HG03066 (cell line): ENCODE measurements at regions not wholly inside any gene's neighbourhood (a gene's known extent, or its start where the extent isn't known, plus 50 kb on each side); places are given as distances from the start of the nearest gene placed in this dataset.

Experiments
- ATAC-seq: cut with Tn5 transposase; IDR thresholded peaks from one replicate; pipeline ENCODE4 v1.9.1; 2021; ENCODE audit warnings: low read depth; ENCODE audit not compliant: unreplicated experiment

DNA sequence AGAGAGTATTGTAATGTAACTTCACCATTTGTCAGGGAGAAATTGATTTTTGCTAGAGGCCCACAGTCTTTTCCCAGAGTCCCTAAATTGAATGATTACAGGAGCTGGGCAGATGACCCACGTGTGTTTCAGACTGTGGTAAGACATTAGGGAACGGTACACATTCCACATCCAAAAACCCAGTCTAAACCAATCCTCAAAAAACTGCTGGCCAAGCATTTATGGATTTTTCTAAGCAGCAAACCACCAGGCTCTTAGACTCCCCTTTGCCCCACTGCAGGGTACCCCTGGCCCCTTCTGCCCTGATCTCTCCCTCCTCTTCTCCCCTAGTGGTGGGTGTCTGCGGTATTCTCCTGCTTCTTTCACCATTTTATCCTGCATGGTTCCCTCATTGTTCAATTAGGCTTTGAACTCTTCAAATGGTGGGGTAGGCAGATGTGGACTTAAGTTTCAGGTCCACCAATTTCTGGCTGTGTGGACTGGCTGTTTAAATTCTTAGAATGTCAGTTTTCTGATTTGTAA lies 135.5 kb upstream of the SORCS3 start:
- ATAC-seq, result no peak

DNA sequence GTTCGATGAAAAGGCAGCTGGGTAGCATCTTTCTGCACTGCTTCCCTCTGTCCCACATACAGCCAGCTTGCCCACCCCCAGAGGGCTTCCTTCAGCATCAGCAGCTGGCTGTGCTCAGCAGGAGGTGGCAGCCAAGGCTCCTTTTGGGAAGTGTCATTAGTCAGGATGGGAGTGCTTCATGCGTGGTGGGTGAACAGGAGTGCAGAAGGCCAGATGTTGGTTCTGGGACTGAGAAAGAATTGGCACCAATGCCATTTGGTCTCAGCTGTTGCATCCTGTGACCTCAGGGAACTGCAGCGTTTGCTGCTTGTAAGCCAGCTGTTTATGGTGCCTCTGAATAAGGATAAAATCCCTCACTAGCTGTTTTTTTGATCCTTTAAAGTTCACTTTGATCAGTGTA lies 131.1 kb upstream of the SORCS3 start:
- no peak for ATAC-seq

DNA sequence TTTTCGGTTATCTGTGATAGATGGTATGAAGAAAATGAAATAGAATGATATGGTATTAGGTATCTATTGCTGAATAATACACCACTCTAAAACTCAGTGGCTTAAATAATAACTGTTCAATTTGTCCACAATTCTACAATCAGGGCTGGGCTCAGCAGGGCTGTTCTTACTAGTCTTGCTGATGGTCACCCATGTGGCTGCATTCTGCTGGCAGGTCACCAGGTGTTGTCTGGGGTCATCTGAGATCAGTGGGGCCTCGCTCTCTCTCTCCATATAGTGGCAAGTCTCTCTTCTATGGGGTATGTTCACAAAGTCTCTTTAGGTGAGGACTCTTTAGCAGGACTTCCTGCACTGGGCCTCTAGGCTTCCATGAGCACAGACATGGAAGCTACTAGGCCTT lies 130.4 kb upstream of the SORCS3 start:
- no peak for ATAC-seq

DNA sequence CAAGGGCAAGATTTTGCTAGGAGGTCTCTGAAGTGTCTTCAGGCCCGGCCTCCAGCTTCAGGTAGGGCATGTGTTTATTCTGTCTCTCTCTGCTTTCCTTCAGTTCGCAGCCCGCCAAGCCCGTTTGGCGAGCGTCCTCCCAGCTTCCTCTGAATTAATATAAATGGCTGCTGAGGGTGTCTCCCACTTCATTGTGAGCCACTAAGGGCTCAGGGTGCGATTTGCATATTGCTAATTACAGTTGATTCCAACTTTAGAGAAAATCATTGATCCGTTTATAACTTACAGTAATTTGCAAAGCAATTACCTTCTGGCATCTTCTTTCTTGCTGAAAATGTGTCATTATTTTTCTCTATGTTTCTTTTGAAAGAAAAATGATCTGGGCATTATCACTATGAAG lies 128.3 kb upstream of the SORCS3 start:
- ATAC-seq, result no peak

DNA sequence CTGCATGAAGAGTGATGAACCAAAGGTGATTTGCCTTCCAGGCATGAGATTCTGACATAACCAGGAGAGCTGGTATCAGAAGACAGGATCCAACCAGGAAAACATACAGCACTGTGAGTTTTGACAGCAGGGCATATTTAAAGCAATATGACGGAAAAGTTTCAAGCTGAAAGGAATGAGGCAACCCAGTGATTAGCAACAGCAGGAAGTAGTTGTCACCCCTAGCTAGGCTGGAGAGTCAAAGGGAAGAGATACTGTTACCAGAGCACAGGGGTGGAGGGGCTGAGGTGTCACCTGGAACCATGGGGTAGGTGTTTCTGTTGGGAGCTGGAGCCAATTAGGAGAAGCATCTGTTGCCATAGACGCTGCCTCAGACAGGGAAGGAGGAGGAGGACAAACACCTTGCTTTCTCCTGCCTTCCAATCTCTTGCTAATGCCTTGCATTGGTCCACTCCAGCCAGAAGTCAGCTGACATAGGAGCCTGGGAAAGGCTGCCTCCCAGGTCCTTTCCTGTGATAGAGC lies 125.4 kb upstream of the SORCS3 start:
- no peak for ATAC-seq

DNA sequence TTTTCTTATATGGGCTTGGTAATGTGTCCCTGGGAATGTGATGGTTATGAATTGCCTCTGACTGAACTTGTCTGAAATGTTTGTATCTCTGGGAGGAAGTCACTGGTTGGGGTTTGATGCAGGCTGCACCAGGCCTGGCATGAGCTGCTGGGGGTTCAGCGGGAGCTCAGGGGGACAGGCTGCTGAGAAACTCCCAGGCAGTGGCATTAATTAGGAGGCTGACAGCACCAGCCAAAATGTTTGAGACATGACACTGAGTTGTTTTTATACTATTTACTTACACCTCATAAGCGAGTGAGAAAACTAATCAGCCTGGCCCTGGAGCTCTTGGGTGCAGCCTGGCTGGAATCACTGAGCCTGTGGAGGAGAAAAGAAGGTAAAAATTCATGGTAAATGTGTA lies 124.1 kb upstream of the SORCS3 start:
- no peak for ATAC-seq

DNA sequence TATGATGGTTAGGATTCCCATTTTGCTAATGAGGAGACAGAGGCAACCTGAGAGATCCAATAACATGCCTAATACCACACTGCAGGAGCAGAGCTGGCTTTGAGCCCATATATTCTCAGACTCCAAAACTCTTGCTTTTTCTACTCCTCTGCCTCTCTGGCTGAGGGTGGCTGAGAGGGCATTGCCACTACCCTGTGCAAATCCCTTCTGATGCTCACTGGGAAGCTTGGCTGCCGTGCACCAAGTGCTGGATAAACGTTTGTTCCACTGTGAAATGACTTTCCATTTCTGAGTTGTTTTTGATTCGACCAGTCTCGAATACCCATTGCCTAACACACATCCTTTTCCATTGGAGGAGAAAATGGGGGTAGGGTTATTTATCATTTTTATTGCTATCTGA lies 123.1 kb upstream of the SORCS3 start:
- ATAC-seq, result no peak

DNA sequence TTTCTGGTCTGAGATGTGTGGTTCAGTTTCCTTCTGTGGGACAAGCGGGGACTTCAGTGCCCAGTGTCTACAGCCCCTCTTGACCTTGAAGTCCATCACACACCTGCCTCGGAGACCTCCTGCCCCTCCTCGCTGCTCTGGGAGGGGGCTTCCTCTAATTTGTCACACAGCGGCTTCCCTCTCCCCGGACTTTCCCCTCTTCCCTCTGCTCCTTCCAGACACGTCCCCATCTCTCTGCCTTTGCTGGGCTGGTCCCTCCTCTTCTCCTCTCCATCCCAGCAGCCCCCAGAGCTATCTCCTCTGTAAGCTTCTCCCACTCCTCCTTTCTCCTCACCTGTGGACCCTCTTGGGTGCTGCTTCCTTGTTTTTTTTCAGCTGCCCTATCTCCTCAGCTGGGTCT lies 122.2 kb upstream of the SORCS3 start:
- no peak for ATAC-seq

DNA sequence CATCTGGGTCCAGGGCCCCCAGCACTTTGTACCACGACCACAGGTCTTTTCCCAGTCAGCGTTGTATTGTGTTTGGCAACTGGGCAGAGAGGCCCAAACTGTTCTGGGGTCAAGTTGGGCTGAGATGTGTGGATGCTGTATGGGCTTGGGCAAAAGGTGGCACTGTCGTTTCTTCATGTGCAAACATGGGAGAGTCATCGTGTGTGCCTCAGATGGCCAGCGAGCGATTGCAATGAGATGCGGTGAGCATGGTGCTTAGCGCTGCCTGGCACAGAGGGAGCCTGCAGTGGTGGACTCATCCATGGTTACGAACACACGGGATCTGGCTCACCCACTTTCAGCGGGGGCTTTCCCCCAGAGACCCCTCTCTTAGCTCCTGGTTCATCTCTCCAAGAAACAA lies 120.4 kb upstream of the SORCS3 start:
- ATAC-seq, result no peak

DNA sequence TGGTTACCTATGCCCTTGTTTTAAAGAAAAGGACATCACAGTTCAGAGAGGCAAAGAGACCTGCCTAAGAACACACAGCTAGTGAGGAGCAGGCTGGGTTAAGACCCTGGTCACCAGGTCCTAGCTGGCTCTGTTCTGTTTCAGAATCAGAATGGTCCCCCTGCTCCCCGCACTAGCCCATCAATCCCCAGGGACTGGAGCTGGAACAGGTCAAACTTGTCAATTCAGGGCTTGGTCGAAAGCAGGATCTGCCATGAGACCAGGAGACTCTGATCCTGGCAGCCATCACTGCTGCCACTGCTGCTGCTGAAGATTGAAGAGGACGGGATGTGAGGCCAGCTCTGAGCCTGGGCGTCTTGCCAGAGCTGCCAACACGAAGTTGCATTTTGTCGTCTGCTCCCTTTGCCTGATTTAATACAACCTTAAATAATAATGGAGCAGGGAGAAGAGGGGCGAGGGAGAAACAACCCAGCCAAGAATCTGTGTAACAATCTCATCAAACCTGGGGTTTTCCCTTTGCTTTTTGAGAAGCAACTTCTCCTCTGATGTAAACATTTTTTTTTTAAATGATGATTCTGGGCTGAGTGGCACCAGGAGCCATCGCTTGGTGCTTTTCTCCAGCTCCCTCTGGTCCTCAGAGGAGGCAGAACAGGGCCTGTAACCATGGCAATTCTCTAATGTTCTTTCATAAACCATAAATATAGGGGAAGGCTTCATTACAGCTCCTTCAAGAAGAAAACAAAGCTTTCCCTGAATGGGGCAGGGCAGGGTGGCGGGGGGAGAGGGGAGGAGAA lies 119.0 kb upstream of the SORCS3 start:
- ATAC-seq, result no peak

DNA sequence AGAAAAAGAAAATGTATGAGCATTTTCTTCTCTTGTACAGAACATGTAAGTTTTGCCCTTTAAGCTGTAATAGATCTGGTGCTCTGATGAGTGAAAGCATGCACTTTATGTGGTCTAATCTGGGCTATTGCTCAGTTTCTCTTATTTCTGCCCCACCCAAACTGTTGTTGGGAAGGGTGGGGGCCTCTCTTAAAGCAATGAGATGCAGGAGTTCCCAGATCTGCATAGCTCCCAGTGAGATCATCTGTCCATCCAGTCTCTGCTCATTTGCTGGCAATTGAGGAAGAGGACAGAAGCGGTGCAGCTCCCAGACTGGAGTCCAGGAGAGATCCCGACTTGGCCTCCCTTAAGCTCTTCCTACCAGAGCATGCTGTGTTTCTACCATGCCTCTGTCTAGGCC lies 114.9 kb upstream of the SORCS3 start:
- no peak for ATAC-seq

DNA sequence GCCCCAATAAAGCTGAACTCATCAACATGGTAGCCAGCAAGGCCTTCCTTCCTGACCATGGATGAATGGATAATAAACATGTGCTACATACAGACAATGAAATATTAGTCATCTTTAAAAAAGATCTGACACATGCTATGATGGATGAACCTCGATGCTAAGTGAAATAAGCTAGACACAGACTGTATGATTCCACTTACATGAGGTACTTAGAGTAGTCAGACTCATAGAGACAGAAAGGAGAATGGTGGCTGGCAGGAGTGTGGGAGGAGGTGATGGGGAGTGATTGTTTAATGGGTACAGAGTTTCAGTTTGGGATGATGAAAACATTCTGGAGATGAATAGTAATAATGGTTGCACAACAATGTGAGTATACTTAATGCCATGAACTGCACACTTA lies 114.1 kb upstream of the SORCS3 start:
- ATAC-seq, result no peak

DNA sequence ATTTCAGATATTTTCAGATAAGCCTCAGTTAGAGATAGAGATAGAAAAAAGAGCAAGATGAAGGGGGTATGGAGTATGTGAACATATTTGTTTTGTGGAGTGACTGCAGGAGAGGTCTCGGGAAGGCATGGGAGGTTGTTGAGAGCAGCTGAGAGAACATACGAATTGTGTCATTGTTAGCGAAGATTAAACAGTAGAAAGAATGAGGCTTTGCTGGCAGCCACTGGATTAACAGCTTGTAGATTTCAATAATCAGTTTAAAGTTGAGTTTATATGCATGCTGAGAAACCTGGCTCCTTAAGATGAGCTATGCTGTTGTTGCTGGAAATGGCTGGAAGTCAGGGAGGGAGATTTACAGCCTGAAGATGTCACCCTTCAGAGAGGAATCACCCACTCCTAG lies 100.9 kb upstream of the SORCS3 start:
- ATAC-seq, result no peak

DNA sequence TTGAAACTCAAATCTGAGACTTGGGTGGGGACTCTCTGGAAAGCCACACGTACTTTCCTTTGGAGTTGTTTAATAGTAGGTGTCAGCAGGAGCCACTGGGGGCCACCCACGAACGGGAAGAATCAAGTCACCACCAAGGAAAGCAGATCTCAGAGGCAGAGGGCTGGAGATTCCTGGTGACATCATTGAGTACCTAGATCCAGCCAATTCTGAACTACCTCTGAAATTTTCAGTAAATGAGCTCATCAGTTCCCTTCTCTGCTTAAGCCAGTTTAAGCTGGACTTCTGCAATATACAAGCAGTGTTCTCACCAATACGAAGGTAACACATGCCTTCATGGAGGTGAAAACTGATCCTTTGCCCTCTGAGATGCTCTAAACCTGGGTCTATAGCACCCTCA lies 99.3 kb upstream of the SORCS3 start:
- no peak for ATAC-seq

DNA sequence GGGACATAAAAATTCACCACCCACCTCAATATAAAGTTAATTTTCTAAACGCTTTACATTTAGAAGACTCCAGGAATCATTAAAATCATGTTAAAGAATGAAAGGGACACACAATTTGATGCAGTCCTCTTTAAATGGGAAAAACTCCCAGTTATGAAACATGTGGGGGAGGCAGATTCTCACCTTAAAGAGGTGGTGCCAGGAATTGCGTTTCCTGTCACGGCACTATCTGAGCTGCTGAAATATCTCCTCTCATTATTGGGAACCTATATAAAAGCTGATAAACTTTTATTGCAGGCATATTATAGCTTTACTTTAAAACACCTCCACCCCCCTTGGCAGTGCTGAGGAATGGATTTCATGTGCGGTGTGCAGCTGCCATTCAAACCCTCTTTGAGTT lies 94.8 kb upstream of the SORCS3 start:
- ATAC-seq, result no peak

DNA sequence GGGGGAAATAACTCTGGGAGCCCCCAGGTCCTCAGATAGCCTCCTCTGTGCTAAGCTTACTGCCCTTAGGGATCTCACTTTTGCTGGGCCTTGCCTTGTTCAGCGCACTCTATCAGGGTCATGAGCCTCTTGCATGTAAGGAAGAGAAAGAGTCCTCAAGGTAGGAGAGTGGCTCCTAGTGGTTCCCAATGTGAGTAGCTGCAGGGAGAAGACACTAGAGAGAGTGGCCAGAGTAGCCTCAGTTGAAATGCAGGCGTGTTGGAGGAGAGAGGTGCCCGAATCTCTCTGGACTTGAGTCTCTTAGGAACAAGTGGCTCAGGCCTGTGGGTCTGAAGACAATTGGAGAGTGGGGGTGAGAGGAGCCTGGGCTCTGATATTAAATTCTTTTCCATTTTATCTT lies 94.3 kb upstream of the SORCS3 start:
- ATAC-seq, result no peak

DNA sequence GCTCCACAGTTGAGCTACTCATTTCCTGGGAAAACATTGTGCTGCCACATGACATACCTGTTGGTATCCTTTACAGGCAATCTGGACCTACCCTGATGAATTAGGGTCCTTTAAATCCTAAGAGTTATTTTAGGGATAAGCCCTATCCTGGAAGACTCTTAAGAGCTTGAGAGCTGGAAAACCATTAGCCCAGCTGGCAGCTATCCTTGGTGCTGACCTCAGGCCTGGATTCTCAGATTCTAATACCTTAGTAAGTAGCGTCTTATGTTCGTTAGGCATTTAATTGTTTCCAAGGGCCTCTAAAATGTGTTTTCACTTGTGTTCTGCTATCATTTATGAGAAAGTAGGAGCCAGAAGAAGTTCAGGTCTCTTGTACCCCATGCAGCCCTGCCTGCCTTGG lies 93.0 kb upstream of the SORCS3 start:
- no peak for ATAC-seq

DNA sequence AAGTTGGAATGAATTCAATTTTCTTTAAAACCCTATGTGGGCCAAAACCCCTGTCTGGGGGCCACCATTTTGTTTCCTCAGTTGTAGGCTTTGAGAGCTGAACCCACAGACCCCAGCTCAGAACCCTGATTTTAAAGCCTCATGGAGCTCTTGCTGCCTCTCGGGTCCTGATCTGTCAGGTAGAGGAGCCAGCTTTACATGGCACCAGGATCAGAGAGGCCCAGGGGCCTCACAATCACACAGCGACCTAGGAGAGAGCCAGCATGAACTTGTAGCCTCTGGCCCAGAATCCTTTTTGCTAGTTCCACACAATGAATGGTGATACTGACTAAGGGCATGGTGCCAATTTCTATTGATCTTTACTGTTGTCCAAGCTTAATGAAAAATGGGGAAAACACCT lies 84.3 kb upstream of the SORCS3 start:
- no peak for ATAC-seq

DNA sequence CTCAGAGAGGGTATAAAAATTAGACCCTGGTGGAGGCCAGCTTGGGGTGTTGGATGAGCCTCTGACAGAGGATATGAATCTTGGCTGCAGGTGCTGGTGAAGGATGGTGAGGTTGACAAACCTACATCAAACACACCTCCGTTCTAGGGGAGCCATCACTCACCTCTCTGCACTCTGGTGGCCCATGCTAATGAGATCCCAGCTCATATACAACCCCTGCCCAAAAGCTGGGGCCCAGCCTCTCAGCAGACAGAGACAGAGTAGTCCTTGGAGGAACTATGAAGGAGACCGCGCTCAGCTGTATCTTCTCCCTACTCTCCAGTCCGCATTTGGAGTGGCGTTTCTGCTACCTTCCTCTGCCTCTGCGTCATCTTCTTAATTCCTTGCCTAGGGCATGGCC lies 83.1 kb upstream of the SORCS3 start:
- ATAC-seq, result no peak

DNA sequence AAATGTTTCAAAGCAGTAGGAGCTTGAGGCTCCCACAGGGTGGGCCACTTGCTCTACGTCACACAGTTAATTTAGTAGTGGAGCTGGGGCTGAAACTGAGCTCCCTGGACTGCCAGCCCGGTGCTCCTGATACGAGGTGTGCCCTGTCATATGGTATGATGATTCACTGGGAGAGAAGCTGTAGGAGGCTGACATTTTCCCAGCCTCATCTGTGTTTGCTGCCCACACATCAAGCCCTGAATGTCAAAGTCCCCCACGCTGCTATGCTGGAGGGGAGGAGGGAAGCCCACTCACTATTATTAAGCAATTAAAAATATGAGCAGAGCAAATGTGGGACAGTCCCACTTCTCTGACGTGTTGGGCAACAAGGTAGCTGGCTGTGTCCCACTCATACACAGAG lies 81.2 kb upstream of the SORCS3 start:
- ATAC-seq, result no peak

DNA sequence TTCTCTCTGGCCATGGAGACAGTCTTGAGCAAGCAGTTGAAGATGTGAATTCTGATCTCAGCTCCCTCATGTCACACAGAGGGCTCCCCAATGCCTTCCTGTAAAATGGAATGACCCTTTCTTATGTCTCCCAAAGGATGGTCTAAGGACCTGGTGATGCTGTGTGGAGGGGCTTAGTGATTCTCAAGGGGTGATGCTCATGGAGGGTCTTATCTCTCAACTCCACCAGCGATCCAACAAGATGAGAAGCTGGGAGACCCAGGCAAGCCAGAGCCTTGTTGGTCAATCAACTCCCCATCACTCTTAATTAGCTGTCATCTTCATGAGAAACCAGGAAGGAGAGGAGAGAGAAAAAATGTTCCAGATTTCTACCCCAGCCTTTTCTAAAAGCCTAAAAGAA lies 78.0 kb upstream of the SORCS3 start:
- ATAC-seq, result no peak

DNA sequence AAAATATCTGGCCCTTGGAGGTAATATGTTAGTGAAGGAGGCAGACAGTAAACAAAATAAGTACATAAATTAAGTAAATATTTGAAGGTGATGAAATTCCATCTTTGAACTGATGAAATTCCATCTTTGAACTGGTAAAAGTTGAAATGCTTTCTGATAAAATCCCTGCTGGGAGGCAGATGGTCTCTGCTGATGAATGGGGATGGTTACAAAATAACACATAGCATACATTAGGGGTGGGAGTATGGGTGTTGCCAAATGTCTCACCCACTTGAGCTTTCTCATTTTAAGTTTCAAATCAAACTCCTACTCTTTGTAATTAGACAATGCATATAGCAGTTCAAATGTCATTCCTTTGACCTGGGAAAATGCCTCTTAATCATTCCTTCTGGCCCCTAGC lies 77.5 kb upstream of the SORCS3 start:
- ATAC-seq, result no peak

DNA sequence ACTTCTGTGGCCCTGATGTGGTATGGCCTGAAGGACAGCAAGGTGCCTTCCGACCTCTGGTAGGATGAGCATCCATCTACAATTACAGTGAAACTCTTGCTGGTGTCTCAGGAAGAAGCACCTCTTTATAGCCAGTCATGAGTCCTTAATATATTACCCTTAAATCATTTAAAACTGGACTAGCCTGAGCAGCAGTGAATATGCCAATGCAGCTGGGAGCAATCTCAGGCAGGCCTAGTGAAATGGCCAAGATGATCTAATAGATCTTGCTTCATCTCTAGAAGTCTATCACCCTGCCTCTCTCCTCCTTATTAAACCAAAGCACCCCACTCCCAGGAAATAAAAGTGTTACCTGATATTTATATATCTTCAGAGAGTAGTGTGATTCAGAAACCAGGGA lies 66.7 kb upstream of the SORCS3 start:
- no peak for ATAC-seq
